Right ventricle myocardium inferior (tissue), 1 donor: ENCODE measurements at regions not wholly inside any gene's neighbourhood (a gene's known extent, or its start where the extent isn't known, plus 50 kb on each side); places are given as distances from the start of the nearest gene placed in this dataset.

Source experiments
- ATAC-seq: fragments of 200-7000 bp; cut with Tn5 transposase; one replicate; pipeline ENCODE4 v1.9.1; 2020; ENCODE audit warnings: mild to moderate bottlenecking, moderate library complexity
- DNase-seq: peaks from one replicate; pipeline ENCODE4 v3.0.0; 2021; ENCODE audit errors: missing footprints
- intact Hi-C: fragments of 100-400 bp; cut with DNase I; formaldehyde crosslinking; loops from one replicate; pipeline ENCODE4 v1.11.0; 2022
- donor health status: DM: no; HTN: yes; CAD: no; lungs with severe emphysema.

- no peak for DNase-seq
- ATAC-seq, result no peak
- intact Hi-C loops, result no loop called here
Observed at GRCh38 chr1:239322369-239322768, 64.0 kb upstream of the CHRM3 start.

GRCh38 chr1:239321877-239322276 lies 64.5 kb upstream of the CHRM3 start:
- ATAC-seq, result no peak

GRCh38 chr1:239317948-239318347 lies 68.4 kb upstream of the CHRM3 start:
- intact Hi-C loops, result no loop called here
- DNase-seq, result no peak
- ATAC-seq, result no peak

More at GRCh38 chr1:239321877-239322276, 64.5 kb upstream of the CHRM3 start:
- no peak for DNase-seq
- intact Hi-C loops, result no loop called here

- ATAC-seq, result no peak
- no peak for DNase-seq
Observed at GRCh38 chr1:239315631-239316217, 70.6 kb upstream of the CHRM3 start.

GRCh38 chr1:239311331-239311730 lies 75.0 kb upstream of the CHRM3 start:
- no peak for ATAC-seq
- no peak for DNase-seq
- intact Hi-C loops, result no loop called here

More at GRCh38 chr1:239315631-239316217, 70.6 kb upstream of the CHRM3 start:
- intact Hi-C loops, result no loop called here

- no peak for ATAC-seq
- no peak for DNase-seq
Observed at GRCh38 chr1:239308701-239309333, 77.6 kb upstream of the CHRM3 start.

GRCh38 chr1:239307886-239308285 lies 78.5 kb upstream of the CHRM3 start:
- no peak for ATAC-seq
- no peak for DNase-seq
- intact Hi-C loops, result no loop called here

More at GRCh38 chr1:239308701-239309333, 77.6 kb upstream of the CHRM3 start:
- intact Hi-C loops, result no loop called here

- ATAC-seq, result no peak
- DNase-seq, result no peak
- intact Hi-C loops, result no loop called here
Observed at GRCh38 chr1:239306426-239306825, 79.9 kb upstream of the CHRM3 start.

GRCh38 chr1:239303289-239303688 lies 83.1 kb upstream of the CHRM3 start:
- intact Hi-C loops, result no loop called here
- ATAC-seq (no peak), DNase-seq (no peak)

- ATAC-seq (no peak), DNase-seq (no peak)
- intact Hi-C loops, result no loop called here
Observed at GRCh38 chr1:239302696-239303095, 83.7 kb upstream of the CHRM3 start.

GRCh38 chr1:239301251-239301650 lies 85.1 kb upstream of the CHRM3 start:
- DNase-seq, result no peak
- intact Hi-C loops, result no loop called here
- ATAC-seq, result no peak

- no peak for ATAC-seq
- no peak for DNase-seq
- intact Hi-C loops, result no loop called here
Observed at GRCh38 chr1:239297910-239298309, 88.5 kb upstream of the CHRM3 start.

- ATAC-seq, result no peak
- intact Hi-C loops, result no loop called here
- DNase-seq, result no peak
Observed at GRCh38 chr1:239293350-239294110, 92.8 kb upstream of the CHRM3 start.

GRCh38 chr1:239288820-239289554 lies 97.4 kb upstream of the CHRM3 start:
- ATAC-seq, result no peak
- intact Hi-C loops, result no loop called here
- DNase-seq, result no peak

GRCh38 chr1:239287296-239287695 lies 99.1 kb upstream of the CHRM3 start:
- DNase-seq, result no peak
- no peak for ATAC-seq
- intact Hi-C loops, result no loop called here

GRCh38 chr1:239283216-239283615 lies 103.2 kb upstream of the CHRM3 start:
- intact Hi-C loops, result no loop called here
- DNase-seq (no peak), ATAC-seq (no peak)

- intact Hi-C loops, result no loop called here
- DNase-seq, result no peak
- ATAC-seq, result no peak
Observed at GRCh38 chr1:239282411-239282810, 104.0 kb upstream of the CHRM3 start.

GRCh38 chr1:239276051-239276450 lies 110.3 kb upstream of the CHRM3 start:
- DNase-seq (no peak), ATAC-seq (no peak)
- intact Hi-C loops, result no loop called here

- intact Hi-C loops, result no loop called here
- no peak for ATAC-seq
- DNase-seq, result no peak
Observed at GRCh38 chr1:239274242-239274830, 112.0 kb upstream of the CHRM3 start.
